Tibial nerve (tissue), 4 donors: ENCODE measurements at regions not wholly inside any gene's neighbourhood (a gene's known extent, or its start where the extent isn't known, plus 50 kb on each side); places are given as distances from the start of the nearest gene placed in this dataset.

Experiments used
- CTCF ChIP-seq, 5 experiments: fragments of 200-600 bp in 3 of 5; fragments of 450-650 bp in 2 of 5; sonication (generic) in 3 of 5; IDR thresholded peaks; one replicate each; pipeline ENCODE4 v1.5.1; 2016 to 2019; ENCODE audit warnings: antibody characterized with exemption in 5 of 5, mild to moderate bottlenecking in 3 of 5, moderate library complexity in 2 of 5
- EP300 ChIP-seq, 2 donors: sonication (generic); formaldehyde crosslinking; IDR thresholded peaks; one replicate each; pipeline ENCODE4 v1.6.1; 2017; ENCODE audit warnings: antibody characterized with exemption in 2 of 2, mild to moderate bottlenecking in 1 of 2

- no peak for TF ChIP-seq CTCF (IDR thresholded peaks at IDR 0.05)
- no peak for TF ChIP-seq EP300 (IDR thresholded peaks at IDR 0.05)
These were observed 189.3 kb upstream of the VEPH1 start for GRCh38 chr3:157692468-157692867.
